T-cell (primary cell): ENCODE measurements at regions not wholly inside any gene's neighbourhood (a gene's known extent, or its start where the extent isn't known, plus 50 kb on each side); places are given as distances from the start of the nearest gene placed in this dataset.

Experiments
- ATAC-seq, 4 experiments: fragments of 200-7000 bp in 3 of 4; fragments of 150-1000 bp in 1 of 4; cut with Tn5 transposase; replicated peaks in 1 of 4; 1 replicate in 3 of 4; 2 replicates in 1 of 4; pipeline ENCODE4 v1.10.0; 2021; ENCODE audit warnings: moderate library complexity in 3 of 4, mild to moderate bottlenecking in 2 of 4, moderate number of reproducible peaks in 1 of 4
- CTCF ChIA-PET, 2 donors: fragments of 300-600 bp; sonication (Branson Sonifier 250); formaldehyde crosslinking; loops; one replicate each; lab custom pipeline; 2022; ENCODE audit warnings: antibody characterized with exemption in 2 of 2; lab: Charles Lee
- POLR2A ChIA-PET, 2 donors: fragments of 300-600 bp; sonication (Branson Sonifier 250); formaldehyde crosslinking; loops; one replicate each; lab custom pipeline; 2022; ENCODE audit warnings: antibody characterized with exemption in 2 of 2; lab: Charles Lee
- DNase-seq, 35 experiments: peaks; one replicate each; pipeline versions ENCODE4 v3.0.0 to v3.0.0-alpha.2; 2013 to 2023
- H3K27ac ChIP-seq: one replicate; pipeline ENCODE4 v1.5.1; 2013; ENCODE audit warnings: low read length
- H3K27me3 ChIP-seq, 2 experiments: replicated peaks in 1 of 2; 1 replicate in 1 of 2; 2 replicates in 1 of 2; pipeline versions ENCODE4 v1.6.1 to v1.7.0; 2013; ENCODE audit warnings: low read length in 1 of 2, mixed read lengths in 1 of 2; ENCODE audit not compliant: control insufficient read depth in 2 of 2, insufficient read depth in 2 of 2; ENCODE audit errors: extremely low read depth in 1 of 2
- H3K36me3 ChIP-seq, 2 donors: 1 replicate in 1 of 2; 2 replicates in 1 of 2; pipeline versions ENCODE4 v1.6.1 to v1.7.0; 2013; ENCODE audit warnings: low read length in 1 of 2; ENCODE audit not compliant: control insufficient read depth in 2 of 2, insufficient read depth in 1 of 2; ENCODE audit errors: extremely low read depth in 1 of 2
- H3K4me1 ChIP-seq, 2 experiments: 1 replicate in 1 of 2; 2 replicates in 1 of 2; pipeline versions ENCODE4 v1.6.1 to v1.7.0; 2013; ENCODE audit warnings: low read length in 2 of 2, mixed read lengths in 1 of 2; ENCODE audit not compliant: insufficient read depth in 2 of 2, control insufficient read depth in 1 of 2; ENCODE audit errors: extremely low read depth in 1 of 2
- H3K4me3 ChIP-seq, 2 donors: 1 replicate in 1 of 2; 2 replicates in 1 of 2; pipeline versions ENCODE4 v1.5.1 to v1.7.0; 2013; ENCODE audit warnings: mild to moderate bottlenecking in 2 of 2, low read length in 1 of 2, moderate library complexity in 1 of 2; ENCODE audit not compliant: control insufficient read depth in 1 of 2; ENCODE audit errors: extremely low read depth in 1 of 2
- H3K9me3 ChIP-seq: 2 replicates; pipeline ENCODE4 v1.7.0; 2013
- H3K27ac Mint-ChIP-seq, 2 donors: one replicate each; pipeline ENCODE4 v1.8.0; 2020 to 2021; ENCODE audit warnings: mild to moderate bottlenecking in 2 of 2, mixed read lengths in 2 of 2
- H3K27me3 Mint-ChIP-seq, 2 donors: one replicate each; pipeline ENCODE4 v1.8.0; 2021 to 2022; ENCODE audit warnings: mixed read lengths in 2 of 2
- H3K36me3 Mint-ChIP-seq: one replicate; pipeline ENCODE4 v1.8.0; 2021; ENCODE audit warnings: mixed read lengths
- H3K4me1 Mint-ChIP-seq, 3 donors: one replicate each; pipeline ENCODE4 v1.8.0; 2020 to 2022; ENCODE audit warnings: mixed read lengths in 3 of 3, mild to moderate bottlenecking in 1 of 3
- H3K4me3 Mint-ChIP-seq, 3 donors: one replicate each; pipeline ENCODE4 v1.8.0; 2020 to 2022; ENCODE audit warnings: mild to moderate bottlenecking in 3 of 3, mixed read lengths in 3 of 3, moderate library complexity in 3 of 3
- H3K9me3 Mint-ChIP-seq, 3 donors: one replicate each; pipeline ENCODE4 v1.8.0; 2020 to 2022; ENCODE audit warnings: mixed read lengths in 3 of 3
- WGBS: methylation state at CpG from one replicate; pipeline ENCODE4 v1.1.5; 2013; ENCODE audit warnings: missing lambda C conversion rate; ENCODE audit not compliant: insufficient coverage; 5-methylcytosine and 5-hydroxymethylcytosine counted together

- ATAC-seq (no peak), DNase-seq (no peak)
- Histone ChIP-seq H3K9me3 (no peaks in the 10 kb centered on the region), H3K36me3 (no peaks in the 10 kb centered on the region), H3K27ac (no peak overlapping the region), H3K27me3 (peaks cover 0 to 22% of the 10 kb centered on the region in 2 experiments), H3K4me3 (no peak overlapping the region), H3K4me1 (no peaks in the 10 kb centered on the region)
- ChIA-PET CTCF (no interaction called here), POLR2A (no interaction called here)
- H3K36me3 Mint-ChIP-seq = no peaks in the 10 kb centered on the region
- no peaks in the 10 kb centered on the region for H3K9me3 Mint-ChIP-seq
- 78% methylated on average over 3 of the region's 7 CpGs for WGBS
- H3K4me3 Mint-ChIP-seq = no peak overlapping the region
- H3K27me3 Mint-ChIP-seq = peaks cover 2 to 11% of the 10 kb centered on the region in 2 donors
- no peak overlapping the region for H3K27ac Mint-ChIP-seq
- H3K4me1 Mint-ChIP-seq = no peaks in the 10 kb centered on the region
These were observed 149.1 kb downstream of the SHANK2 start for GRCh38 chr11:71103266-71103665.

DNA sequence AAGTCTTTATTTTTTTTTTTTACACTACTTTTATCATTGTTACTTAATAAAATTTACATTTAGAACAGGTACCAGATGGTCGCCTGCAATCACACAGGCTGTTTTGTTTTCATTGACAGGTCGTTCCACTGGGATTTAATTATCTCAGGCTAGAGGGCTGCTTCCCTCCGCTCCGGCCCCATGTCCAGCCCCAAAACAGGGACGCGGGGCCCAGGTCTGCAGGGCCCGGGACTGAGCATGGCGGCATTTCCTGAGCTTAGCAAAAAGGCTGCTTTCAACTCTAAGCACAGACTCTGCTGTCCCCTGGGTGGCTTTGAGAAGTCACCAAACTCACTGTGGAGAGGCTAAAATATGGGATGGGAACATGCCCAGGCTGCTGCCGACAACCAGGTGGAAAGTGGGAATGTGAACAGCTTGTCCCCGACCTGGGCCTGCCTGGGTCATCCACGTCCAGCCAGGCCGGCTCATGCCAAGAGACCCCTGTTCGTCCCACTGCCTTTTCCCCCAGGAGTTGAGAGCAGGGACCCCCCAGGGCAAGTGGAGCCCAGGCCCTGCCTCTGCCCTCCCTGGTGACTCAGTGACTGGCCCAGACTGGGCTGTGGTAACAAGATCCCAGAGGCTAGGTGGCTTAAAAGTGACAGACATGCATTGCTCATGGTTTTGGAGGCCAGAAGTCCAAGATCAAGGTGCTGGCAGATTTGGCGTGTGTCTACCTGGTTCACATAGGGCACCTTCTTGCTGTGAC lies 150.0 kb downstream of the SHANK2 start:
- DNase-seq = no peak
- Mint-ChIP-seq H3K36me3 (no peaks in the 10 kb centered on the region), H3K9me3 (no peaks in the 10 kb centered on the region), H3K4me1 (no peaks in the 10 kb centered on the region), H3K4me3 (no peak overlapping the region), H3K27me3 (peaks cover 0 to 11% of the 10 kb centered on the region in 2 donors), H3K27ac (no peak overlapping the region)
- Histone ChIP-seq H3K4me3 (no peak overlapping the region), H3K36me3 (no peaks in the 10 kb centered on the region), H3K9me3 (no peaks in the 10 kb centered on the region), H3K27ac (no peak overlapping the region), H3K27me3 (peaks cover 0 to 22% of the 10 kb centered on the region in 2 experiments), H3K4me1 (no peaks in the 10 kb centered on the region)
- ChIA-PET POLR2A (no interaction called here), CTCF (interaction anchor here in 1 of 2 donors (0.5 kb wide), 1 partner anchor 25 kb away, joined by 6 read pairs; no protein-coding TSS in a partner anchor)
- ATAC-seq = no peak
- 81% methylated on average over 13 of the region's 14 CpGs for WGBS

DNA sequence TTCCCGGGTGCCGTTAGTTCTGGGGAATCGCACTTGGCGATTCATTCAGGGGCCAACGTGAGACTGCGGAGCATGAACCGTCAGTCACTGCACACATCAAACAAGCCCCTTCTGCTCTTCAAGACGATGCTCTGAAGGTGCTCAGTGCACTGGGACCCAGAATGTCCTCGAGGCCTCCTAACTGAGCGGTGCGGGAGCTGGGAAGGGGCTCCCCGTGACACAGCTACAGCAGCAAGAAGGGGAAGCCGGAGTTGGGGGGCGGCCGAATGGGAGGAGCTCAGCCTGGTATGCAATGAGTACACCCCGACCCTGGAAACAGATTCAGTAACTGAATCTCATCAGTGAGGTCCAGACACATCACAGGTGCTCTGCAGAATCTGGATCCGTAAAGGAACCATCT lies 150.8 kb downstream of the SHANK2 start:
- WGBS = 73% methylated on average over 17 of the region's 17 CpGs
- DNase-seq (no peak), ATAC-seq (no peak)
- Mint-ChIP-seq H3K27ac (no peak overlapping the region), H3K27me3 (peaks cover 0 to 11% of the 10 kb centered on the region in 2 donors), H3K4me1 (no peaks in the 10 kb centered on the region), H3K36me3 (no peaks in the 10 kb centered on the region), H3K4me3 (no peak overlapping the region), H3K9me3 (no peaks in the 10 kb centered on the region)
- Histone ChIP-seq H3K9me3 (no peaks in the 10 kb centered on the region), H3K36me3 (no peaks in the 10 kb centered on the region), H3K27me3 (peaks cover 0 to 22% of the 10 kb centered on the region in 2 experiments), H3K27ac (no peak overlapping the region), H3K4me1 (no peaks in the 10 kb centered on the region), H3K4me3 (no peak overlapping the region)
- CTCF ChIA-PET = no interaction called here
- POLR2A ChIA-PET = no interaction called here

- H3K27me3 Mint-ChIP-seq = peaks cover 0 to 11% of the 10 kb centered on the region in 2 donors
- CTCF ChIA-PET = no interaction called here
- no peak for DNase-seq
- no peaks in the 10 kb centered on the region for H3K4me1 ChIP-seq
- H3K4me3 ChIP-seq = no peak overlapping the region
- no peak overlapping the region for H3K27ac ChIP-seq
- 67% methylated on average over 5 of the region's 7 CpGs for WGBS
- no peaks in the 10 kb centered on the region for H3K4me1 Mint-ChIP-seq
- peaks cover 0 to 22% of the 10 kb centered on the region in 2 experiments for H3K27me3 ChIP-seq
- no peak for ATAC-seq
- no peaks in the 10 kb centered on the region for H3K36me3 Mint-ChIP-seq
- no peak overlapping the region for H3K4me3 Mint-ChIP-seq
- no peaks in the 10 kb centered on the region for H3K9me3 Mint-ChIP-seq
- POLR2A ChIA-PET = no interaction called here
- no peak overlapping the region for H3K27ac Mint-ChIP-seq
- no peaks in the 10 kb centered on the region for H3K9me3 ChIP-seq
- H3K36me3 ChIP-seq = no peaks in the 10 kb centered on the region
These were observed 151.3 kb downstream of the SHANK2 start for GRCh38 chr11:71101046-71101445.

GRCh38 chr11:71098776-71099175 lies 153.6 kb downstream of the SHANK2 start:
- H3K4me1 Mint-ChIP-seq = no peaks in the 10 kb centered on the region
- ChIA-PET POLR2A (no interaction called here), CTCF (no interaction called here)
- no peak overlapping the region for H3K27ac Mint-ChIP-seq
- DNase-seq = no peak
- peaks cover 0 to 5% of the 10 kb centered on the region in 2 donors for H3K27me3 Mint-ChIP-seq
- H3K9me3 Mint-ChIP-seq = no peaks in the 10 kb centered on the region
- no peaks in the 10 kb centered on the region for H3K36me3 Mint-ChIP-seq
- Histone ChIP-seq H3K36me3 (no peaks in the 10 kb centered on the region), H3K27me3 (peaks cover 0 to 18% of the 10 kb centered on the region in 2 experiments), H3K27ac (no peak overlapping the region), H3K9me3 (no peaks in the 10 kb centered on the region), H3K4me1 (no peaks in the 10 kb centered on the region), H3K4me3 (no peak overlapping the region)
- no peak overlapping the region for H3K4me3 Mint-ChIP-seq
- ATAC-seq = no peak
- 88% methylated on average over 6 of the region's 11 CpGs for WGBS

DNA sequence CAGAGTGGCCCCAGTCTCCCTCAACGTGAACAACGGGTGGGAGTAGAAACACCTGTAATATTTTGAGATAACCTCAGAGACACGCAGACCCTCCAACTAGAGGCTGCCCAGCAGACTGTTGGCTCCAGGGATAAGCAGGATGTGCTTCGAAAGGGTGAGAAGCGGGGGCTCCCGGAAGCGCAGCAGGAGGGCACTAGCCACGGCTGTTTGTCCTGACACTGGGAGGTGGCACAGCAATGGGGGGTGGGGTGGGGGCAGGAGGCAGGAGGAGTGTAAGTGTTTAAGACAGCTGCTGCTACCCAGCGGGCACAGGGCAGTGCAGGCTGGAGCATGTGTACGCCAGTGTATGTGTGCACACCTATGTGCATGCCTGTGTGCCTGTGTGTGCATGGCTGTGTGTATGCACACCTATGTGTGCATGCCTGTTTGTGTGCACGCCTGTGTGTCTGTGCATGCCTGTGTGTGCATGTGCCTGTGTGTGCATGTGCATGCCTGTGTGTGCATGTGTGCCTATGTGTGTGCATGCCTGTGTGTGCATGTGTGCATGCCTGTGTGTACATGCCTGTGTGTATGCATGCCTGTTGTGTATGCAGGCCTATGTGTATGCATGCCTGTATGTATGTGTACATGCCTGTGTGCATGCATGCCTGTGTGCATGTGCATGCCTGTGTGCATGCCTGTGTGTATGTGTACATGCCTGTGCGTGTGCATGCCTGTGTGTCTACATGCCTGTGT lies 154.7 kb downstream of the SHANK2 start:
- CTCF ChIA-PET = no interaction called here
- H3K36me3 Mint-ChIP-seq = no peaks in the 10 kb centered on the region

More for the DNA sequence above, 154.7 kb downstream of the SHANK2 start:
- no peak for ATAC-seq
- no peaks in the 10 kb centered on the region for H3K4me1 Mint-ChIP-seq
- no peak for DNase-seq
- no peak overlapping the region for H3K27ac ChIP-seq
- H3K27ac Mint-ChIP-seq = no peak overlapping the region
- no peaks in the 10 kb centered on the region for H3K36me3 ChIP-seq
- peaks cover 0 to 5% of the 10 kb centered on the region in 2 donors for H3K27me3 Mint-ChIP-seq
- POLR2A ChIA-PET = no interaction called here
- 86% methylated on average over 10 of the region's 12 CpGs for WGBS
- H3K9me3 ChIP-seq = no peaks in the 10 kb centered on the region
- no peak overlapping the region for H3K4me3 Mint-ChIP-seq
- no peaks in the 10 kb centered on the region for H3K9me3 Mint-ChIP-seq
- no peaks in the 10 kb centered on the region for H3K4me1 ChIP-seq
- no peak overlapping the region for H3K4me3 ChIP-seq
- peaks cover 0 to 17% of the 10 kb centered on the region in 2 experiments for H3K27me3 ChIP-seq
